Caco-2 (cell line): ENCODE measurements at regions not wholly inside any gene's neighbourhood (a gene's known extent, or its start where the extent isn't known, plus 50 kb on each side); places are given as distances from the start of the nearest gene placed in this dataset.

Experiments used
- BruUV-seq: library from RNA; stranded (reverse); fragments of 400-500 nt; replicated peaks from 2 replicates; lab custom pipeline; 2021; lab: Mats Ljungman, UMichigan
- CTCF ChIA-PET: fragments of 300-600 bp; sonication (Branson Sonifier 250); formaldehyde crosslinking; loops from one replicate; lab custom pipeline; 2022; ENCODE audit warnings: antibody characterized with exemption; lab: Charles Lee
- POLR2A ChIA-PET: fragments of 300-600 bp; sonication (Branson Sonifier 250); formaldehyde crosslinking; loops from one replicate; lab custom pipeline; 2022; ENCODE audit warnings: antibody characterized with exemption; lab: Charles Lee
- DNase-seq, 2 experiments: peaks; one replicate each; pipeline versions ENCODE4 v3.0.0 to v3.0.0-alpha.2; 2020 to 2022
- H3K27me3 ChIP-seq: replicated peaks from 2 replicates; pipeline ENCODE4 v1.6.0; 2011; ENCODE audit warnings: low read length; ENCODE audit not compliant: control insufficient read depth, insufficient read depth
- H3K36me3 ChIP-seq: 2 replicates; pipeline ENCODE4 v1.5.1; 2011; ENCODE audit warnings: low read length; ENCODE audit not compliant: control insufficient read depth, insufficient read depth
- H3K4me1 ChIP-seq: fragments of 250-450 bp; sonication (Bioruptor Pico); 2 replicates; pipeline ENCODE4 v1.5.1; 2020; ENCODE audit warnings: mild to moderate bottlenecking
- H3K4me3 ChIP-seq: 2 replicates; pipeline ENCODE4 v1.5.1; 2011; ENCODE audit warnings: low read depth, mild to moderate bottlenecking, control low read depth, low read length
- H3K9me3 ChIP-seq: fragments of 250-450 bp; sonication (Bioruptor Pico); 2 replicates; pipeline ENCODE4 v1.5.1; 2020; ENCODE audit warnings: mild to moderate bottlenecking, moderate library complexity
- H3K27ac Mint-ChIP-seq: one replicate; pipeline ENCODE4 v1.8.0; 2022; ENCODE audit warnings: mixed read lengths; ENCODE audit not compliant: unreplicated experiment
- H3K27me3 Mint-ChIP-seq: one replicate; pipeline ENCODE4 v1.8.0; 2022; ENCODE audit warnings: mixed read lengths; ENCODE audit not compliant: insufficient read depth, unreplicated experiment
- H3K36me3 Mint-ChIP-seq: one replicate; pipeline ENCODE4 v1.8.0; 2022; ENCODE audit warnings: mild to moderate bottlenecking, mixed read lengths; ENCODE audit not compliant: insufficient read depth, unreplicated experiment
- H3K4me1 Mint-ChIP-seq: one replicate; pipeline ENCODE4 v1.8.0; 2022; ENCODE audit warnings: low read depth, mixed read lengths; ENCODE audit not compliant: unreplicated experiment
- H3K4me3 Mint-ChIP-seq: one replicate; pipeline ENCODE4 v1.8.0; 2022; ENCODE audit warnings: mild to moderate bottlenecking, moderate library complexity, mixed read lengths; ENCODE audit not compliant: unreplicated experiment
- H3K9me3 Mint-ChIP-seq: one replicate; pipeline ENCODE4 v1.8.0; 2022; ENCODE audit warnings: mixed read lengths; ENCODE audit not compliant: unreplicated experiment
- intact Hi-C: fragments of 100-400 bp; cut with micrococcal nuclease; formaldehyde crosslinking; loops from one replicate; pipeline ENCODE4 v1.10.0; 2022; ENCODE audit not compliant: unreplicated experiment
- TF ChIP-seq, protein P1 (sequence below), 2 experiments: fragments of 200-600 bp in 1 of 2; IDR thresholded peaks; 1 replicate in 1 of 2; 2 replicates in 1 of 2; pipeline versions ENCODE4 v1.5.1 to v1.8.0; 2011 to 2022; ENCODE audit warnings: antibody characterized with exemption in 1 of 2, control low read depth in 1 of 2, inconsistent platforms in 1 of 2, low read depth in 1 of 2, low read length in 1 of 2, mild to moderate bottlenecking in 1 of 2, moderate library complexity in 1 of 2; ENCODE audit not compliant: insufficient read depth in 1 of 2, severe bottlenecking in 1 of 2, unreplicated experiment in 1 of 2

DNA sequence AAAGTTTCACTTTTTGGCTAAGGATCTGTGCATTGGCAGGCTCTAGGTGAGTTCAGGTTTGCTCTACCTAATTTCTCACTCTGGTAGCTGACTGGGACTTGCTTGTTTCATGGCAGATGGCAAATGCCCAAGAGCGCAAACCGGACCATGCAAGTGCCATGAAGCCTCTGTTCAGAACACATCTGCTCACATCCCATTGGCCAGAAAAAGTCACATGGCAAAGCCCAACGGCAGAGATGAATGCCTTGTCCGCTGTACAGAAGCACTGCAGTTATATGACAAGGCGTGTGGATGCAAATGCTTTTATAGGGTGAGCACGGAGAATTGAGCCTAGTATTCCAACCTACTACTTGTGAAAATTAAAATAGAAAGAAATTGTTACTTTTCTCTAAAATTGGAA is 202.2 kb upstream of the HMGA2 start:
- Mint-ChIP-seq H3K27me3 (no peaks in the 10 kb centered on the region), H3K36me3 (no peaks in the 10 kb centered on the region), H3K9me3 (no peaks in the 10 kb centered on the region), H3K4me1 (no peaks in the 10 kb centered on the region), H3K27ac (no peak overlapping the region), H3K4me3 (no peak overlapping the region)
- DNase-seq = no peak
- H3K9me3 ChIP-seq = no peaks in the 10 kb centered on the region
- no peaks in the 10 kb centered on the region for H3K36me3 ChIP-seq
- CTCF ChIA-PET = no interaction called here
- no TSS peak for BruUV-seq
- intact Hi-C loops = no loop called here
- POLR2A ChIA-PET = no interaction called here
- no peak overlapping the region for H3K4me3 ChIP-seq
- TF ChIP-seq, protein P1, sequence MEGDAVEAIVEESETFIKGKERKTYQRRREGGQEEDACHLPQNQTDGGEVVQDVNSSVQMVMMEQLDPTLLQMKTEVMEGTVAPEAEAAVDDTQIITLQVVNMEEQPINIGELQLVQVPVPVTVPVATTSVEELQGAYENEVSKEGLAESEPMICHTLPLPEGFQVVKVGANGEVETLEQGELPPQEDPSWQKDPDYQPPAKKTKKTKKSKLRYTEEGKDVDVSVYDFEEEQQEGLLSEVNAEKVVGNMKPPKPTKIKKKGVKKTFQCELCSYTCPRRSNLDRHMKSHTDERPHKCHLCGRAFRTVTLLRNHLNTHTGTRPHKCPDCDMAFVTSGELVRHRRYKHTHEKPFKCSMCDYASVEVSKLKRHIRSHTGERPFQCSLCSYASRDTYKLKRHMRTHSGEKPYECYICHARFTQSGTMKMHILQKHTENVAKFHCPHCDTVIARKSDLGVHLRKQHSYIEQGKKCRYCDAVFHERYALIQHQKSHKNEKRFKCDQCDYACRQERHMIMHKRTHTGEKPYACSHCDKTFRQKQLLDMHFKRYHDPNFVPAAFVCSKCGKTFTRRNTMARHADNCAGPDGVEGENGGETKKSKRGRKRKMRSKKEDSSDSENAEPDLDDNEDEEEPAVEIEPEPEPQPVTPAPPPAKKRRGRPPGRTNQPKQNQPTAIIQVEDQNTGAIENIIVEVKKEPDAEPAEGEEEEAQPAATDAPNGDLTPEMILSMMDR (IDR thresholded peaks at IDR 0.05; ENCODE audit: insufficient read depth in 1 of 2, low read depth in 1 of 2, low read length in 1 of 2, severe bottlenecking in 1 of 2, unreplicated experiment in 1 of 2) = no peak
- no peaks in the 10 kb centered on the region for H3K27me3 ChIP-seq
- no peaks in the 10 kb centered on the region for H3K4me1 ChIP-seq

DNA sequence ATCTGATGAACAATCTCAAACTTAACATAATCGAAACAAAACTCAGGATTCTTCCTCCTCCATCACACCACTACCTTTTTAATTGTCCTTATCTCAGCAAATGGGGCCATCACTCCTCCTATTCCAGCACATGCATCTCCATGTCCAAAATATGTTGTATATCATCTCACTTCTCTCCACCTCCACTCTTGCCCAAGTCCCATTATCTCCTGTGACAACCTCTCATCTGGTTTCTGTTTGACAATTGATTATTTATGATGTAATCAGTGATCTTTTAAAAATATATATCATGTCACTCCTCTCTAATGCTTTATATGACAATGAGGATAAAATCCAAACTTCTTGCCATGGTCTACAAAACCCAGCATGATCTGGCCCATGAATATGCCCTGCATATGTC is 200.8 kb upstream of the HMGA2 start:
- H3K4me3 ChIP-seq = no peak overlapping the region
- no peak overlapping the region for H3K27ac Mint-ChIP-seq
- H3K9me3 ChIP-seq = no peaks in the 10 kb centered on the region
- TF ChIP-seq, protein P1 (IDR thresholded peaks at IDR 0.05; ENCODE audit: insufficient read depth in 1 of 2, low read depth in 1 of 2, low read length in 1 of 2, severe bottlenecking in 1 of 2, unreplicated experiment in 1 of 2) = no peak
- H3K27me3 Mint-ChIP-seq = no peaks in the 10 kb centered on the region
- no peaks in the 10 kb centered on the region for H3K9me3 Mint-ChIP-seq
- DNase-seq = no peak
- no TSS peak for BruUV-seq
- no peaks in the 10 kb centered on the region for H3K4me1 Mint-ChIP-seq
- H3K4me1 ChIP-seq = no peaks in the 10 kb centered on the region
- H3K27me3 ChIP-seq = no peaks in the 10 kb centered on the region
- ChIA-PET POLR2A (no interaction called here), CTCF (interaction anchor here (0.6 kb wide), 1 partner anchor 21 kb away, joined by 3 read pairs; no protein-coding TSS in a partner anchor)
- no peaks in the 10 kb centered on the region for H3K36me3 ChIP-seq
- no peaks in the 10 kb centered on the region for H3K36me3 Mint-ChIP-seq
- H3K4me3 Mint-ChIP-seq = no peak overlapping the region
- intact Hi-C loops = no loop called here

DNA sequence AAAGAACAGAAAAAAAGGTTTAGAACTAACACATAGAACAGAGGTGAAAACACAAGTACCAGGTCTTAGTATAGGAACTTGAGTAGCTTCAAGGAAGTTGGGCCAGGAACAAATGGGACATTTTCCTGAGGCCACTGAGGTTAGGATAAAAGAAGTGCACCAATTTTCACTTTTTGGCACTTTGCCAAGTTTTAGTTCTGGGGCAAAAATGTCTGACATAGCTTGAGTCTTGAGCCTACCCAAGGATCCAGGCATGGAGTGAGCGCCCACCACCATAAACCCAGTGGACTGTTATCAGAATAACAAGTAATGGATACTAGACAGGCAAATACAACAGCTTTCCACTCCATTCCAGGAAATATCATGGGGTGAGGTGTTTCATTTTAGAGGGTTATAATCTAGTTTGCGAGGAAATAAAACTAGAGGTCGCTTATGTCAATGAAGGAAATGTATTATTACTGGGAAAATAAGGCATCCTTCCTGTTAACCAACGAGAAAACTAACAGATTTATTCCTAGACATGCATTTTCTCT is 199.7 kb upstream of the HMGA2 start:
- no TSS peak for BruUV-seq
- Mint-ChIP-seq H3K9me3 (peaks cover 8% of the 10 kb centered on the region), H3K27me3 (no peaks in the 10 kb centered on the region), H3K27ac (no peak overlapping the region), H3K4me1 (peaks cover 7% of the 10 kb centered on the region), H3K36me3 (no peaks in the 10 kb centered on the region), H3K4me3 (no peak overlapping the region)
- H3K9me3 ChIP-seq = no peaks in the 10 kb centered on the region
- no peaks in the 10 kb centered on the region for H3K27me3 ChIP-seq
- H3K4me3 ChIP-seq = no peak overlapping the region
- H3K4me1 ChIP-seq = no peaks in the 10 kb centered on the region
- ChIA-PET CTCF (no interaction called here), POLR2A (no interaction called here)
- intact Hi-C loops = no loop called here
- no peak for DNase-seq
- TF ChIP-seq, protein P1 (IDR thresholded peaks at IDR 0.05; ENCODE audit: insufficient read depth in 1 of 2, low read depth in 1 of 2, low read length in 1 of 2, severe bottlenecking in 1 of 2, unreplicated experiment in 1 of 2) = no peak
- no peaks in the 10 kb centered on the region for H3K36me3 ChIP-seq
